ENCODE measurements at regions not wholly inside any gene's neighbourhood (a gene's known extent, or its start where the extent isn't known, plus 50 kb on each side); places are given as distances from the start of the nearest gene placed in this dataset.

DNA sequence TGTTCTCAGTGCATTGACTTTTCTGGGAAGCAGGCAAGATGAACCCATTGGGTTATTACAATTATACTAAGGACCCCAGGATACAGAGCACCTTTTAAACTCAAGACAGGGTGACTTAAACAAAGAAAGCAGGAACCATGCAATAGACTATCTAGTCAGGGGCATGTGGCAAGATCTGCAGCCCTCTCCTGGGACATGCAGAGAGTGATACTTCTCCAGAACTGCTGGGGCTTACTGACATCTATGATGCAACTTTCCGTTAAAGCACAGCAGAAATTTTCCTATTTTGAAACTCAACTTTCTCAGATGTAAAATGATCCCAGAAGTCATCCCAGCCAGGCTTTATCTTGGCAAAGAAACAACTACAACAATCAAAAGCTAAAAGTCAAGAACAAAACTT, 162.2 kb upstream of the HNMT start:
- Histone ChIP-seq H3K27me3 (ENCODE audit: control insufficient read depth, insufficient read depth, low read length) (no peaks in the 10 kb centered on the region), H3K4me3 (ENCODE audit: insufficient read depth, low read depth, low read length) (no peak overlapping the region), H3K36me3 (replicated peaks; ENCODE audit: control insufficient read depth, insufficient read depth, low read length) (no peaks in the 10 kb centered on the region)
- DNase-seq, result no peak

DNA sequence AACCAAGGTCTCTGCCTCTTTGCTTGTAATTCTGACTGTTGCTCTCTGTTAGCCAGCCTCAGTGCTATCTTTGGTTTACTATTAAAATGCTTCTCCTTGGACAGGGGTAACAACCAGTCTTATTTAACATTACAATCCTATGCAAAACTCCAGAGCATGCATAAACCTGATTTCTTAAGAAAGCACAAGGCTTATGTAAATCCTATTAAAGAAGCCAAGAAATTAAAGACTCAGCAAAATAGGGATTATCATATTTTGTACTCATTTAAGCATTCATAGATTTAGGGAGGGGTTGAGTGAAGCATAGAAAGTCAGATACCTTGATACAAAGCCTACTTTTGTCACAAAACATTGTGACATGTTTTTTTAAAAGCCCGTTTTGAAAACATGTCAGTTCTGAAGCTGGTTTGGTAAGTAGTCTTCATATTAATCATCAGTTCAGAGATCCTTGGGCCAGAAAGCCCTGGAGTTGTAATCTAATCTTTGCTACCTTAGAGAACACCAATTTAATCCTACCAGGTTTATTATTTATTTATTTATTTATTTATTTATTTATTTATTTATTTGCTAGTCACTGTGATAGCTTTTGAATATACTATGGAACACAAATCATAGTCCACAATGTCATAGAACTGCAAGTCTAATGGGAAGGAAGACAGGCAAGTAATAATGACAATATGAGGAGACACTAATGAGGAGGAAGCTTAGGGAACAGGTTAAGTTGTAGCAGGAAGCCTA, 158.0 kb upstream of the HNMT start:
- H3K36me3 ChIP-seq (replicated peaks; ENCODE audit: control insufficient read depth, insufficient read depth, low read length), result no peaks in the 10 kb centered on the region
- H3K27me3 ChIP-seq (ENCODE audit: control insufficient read depth, insufficient read depth, low read length), result no peaks in the 10 kb centered on the region
- no peak for DNase-seq
- no peak overlapping the region for H3K4me3 ChIP-seq (ENCODE audit: insufficient read depth, low read depth, low read length)

DNA sequence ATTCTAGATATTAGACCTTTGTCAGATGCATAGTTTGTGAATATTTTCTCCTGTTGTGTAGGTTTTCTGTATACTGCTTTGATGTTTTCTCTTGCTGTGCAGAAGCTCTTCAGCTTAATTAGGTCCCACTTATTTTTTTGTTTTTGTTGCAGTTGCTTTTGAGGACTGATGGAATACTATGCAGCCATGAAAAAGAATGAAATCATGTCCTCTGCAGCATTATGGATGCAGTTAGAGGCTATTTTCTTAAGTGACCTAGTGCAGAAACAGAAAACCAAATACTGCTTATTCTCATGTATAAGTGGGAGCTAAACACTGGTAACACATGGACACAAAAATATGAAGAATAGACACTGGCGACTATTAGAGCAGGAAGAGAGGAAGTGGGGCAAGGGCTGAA, 155.0 kb upstream of the HNMT start:
- Histone ChIP-seq H3K4me3 (ENCODE audit: insufficient read depth, low read depth, low read length) (no peak overlapping the region), H3K36me3 (replicated peaks; ENCODE audit: control insufficient read depth, insufficient read depth, low read length) (no peaks in the 10 kb centered on the region), H3K27me3 (ENCODE audit: control insufficient read depth, insufficient read depth, low read length) (no peaks in the 10 kb centered on the region)
- no peak for DNase-seq

DNA sequence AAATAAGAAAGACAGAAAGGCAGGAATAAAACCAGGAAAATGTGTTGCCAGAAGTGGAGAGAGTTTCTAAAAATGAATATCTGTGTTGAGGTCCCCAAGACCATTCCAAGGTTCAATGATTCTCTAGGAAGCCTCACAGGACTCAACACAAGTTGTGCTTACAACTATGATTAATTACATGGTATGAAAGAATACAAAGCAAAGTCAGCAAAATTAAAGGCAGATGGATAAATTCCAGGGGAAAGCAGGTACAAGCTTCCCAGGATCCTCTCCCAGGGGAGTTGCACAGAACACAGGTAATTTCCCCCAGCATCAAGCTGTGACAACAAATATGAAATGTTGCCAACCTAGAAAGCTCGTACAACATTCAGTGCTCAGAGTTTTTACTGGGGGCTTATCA, 154.4 kb upstream of the HNMT start:
- no peaks in the 10 kb centered on the region for H3K27me3 ChIP-seq (ENCODE audit: control insufficient read depth, insufficient read depth, low read length)
- DNase-seq, result no peak
- no peaks in the 10 kb centered on the region for H3K36me3 ChIP-seq (replicated peaks; ENCODE audit: control insufficient read depth, insufficient read depth, low read length)
- no peak overlapping the region for H3K4me3 ChIP-seq (ENCODE audit: insufficient read depth, low read depth, low read length)

DNA sequence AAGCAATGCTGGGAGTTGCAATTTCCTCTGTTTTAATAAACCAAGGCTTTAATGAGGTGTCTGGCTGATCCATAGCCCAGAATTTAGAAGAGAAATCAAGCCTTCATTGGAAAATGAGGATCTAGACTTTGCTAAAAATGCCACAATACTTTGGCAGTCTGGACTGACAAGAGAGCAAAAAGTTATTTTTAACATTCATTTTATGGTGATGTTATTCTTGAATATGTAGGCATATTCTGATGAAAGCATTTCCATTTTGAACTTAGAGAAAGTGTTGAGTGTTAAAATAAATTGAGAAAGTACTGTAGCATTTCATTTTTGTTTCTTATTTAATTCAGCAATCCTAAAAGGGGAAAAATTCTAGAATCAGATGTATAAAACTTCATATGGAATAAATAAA, 151.8 kb upstream of the HNMT start:
- Histone ChIP-seq H3K4me3 (ENCODE audit: insufficient read depth, low read depth, low read length) (no peak overlapping the region), H3K27me3 (ENCODE audit: control insufficient read depth, insufficient read depth, low read length) (no peaks in the 10 kb centered on the region), H3K36me3 (replicated peaks; ENCODE audit: control insufficient read depth, insufficient read depth, low read length) (no peaks in the 10 kb centered on the region)
- DNase-seq, result no peak

DNA sequence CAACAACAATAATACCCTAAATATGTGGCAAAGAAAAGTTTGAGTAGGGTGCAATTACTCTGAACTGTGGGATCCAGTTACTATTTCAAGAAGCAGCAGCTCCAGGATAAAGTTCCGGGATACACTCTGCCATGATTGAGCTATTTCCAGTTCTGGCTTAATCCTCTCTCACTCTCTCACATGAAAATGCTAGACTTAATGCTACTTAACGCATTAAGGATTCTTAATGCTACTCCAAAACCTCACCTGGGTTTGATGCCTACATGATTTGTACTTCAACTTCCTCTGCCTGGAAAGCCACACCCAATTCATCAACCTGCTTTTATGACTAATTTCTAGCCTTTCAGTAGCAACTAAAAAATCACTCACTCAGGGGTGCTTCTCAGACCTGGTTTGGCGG, 151.1 kb upstream of the HNMT start:
- DNase-seq, result no peak

DNA sequence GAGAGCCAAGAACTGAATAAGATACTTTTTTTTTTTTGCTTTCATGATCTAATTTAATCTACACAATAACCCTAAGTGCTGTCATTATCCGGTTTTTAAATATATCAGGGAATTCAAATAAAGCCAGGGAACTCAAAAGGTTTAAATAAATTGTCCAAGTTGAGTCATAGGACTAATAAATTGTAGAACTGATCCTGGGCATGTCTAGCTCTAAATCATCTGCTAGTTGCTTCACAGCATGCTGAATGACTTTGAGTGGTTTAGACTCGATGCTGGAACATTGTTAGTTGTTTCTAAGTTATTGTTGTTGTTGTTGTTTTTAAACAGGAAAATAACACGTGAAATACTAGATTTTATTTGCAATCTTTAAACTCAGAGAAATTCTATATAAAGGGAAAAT, 147.2 kb upstream of the HNMT start:
- DNase-seq, result no peak
- H3K4me3 ChIP-seq (ENCODE audit: insufficient read depth, low read depth, low read length), result no peak overlapping the region
- H3K27me3 ChIP-seq (ENCODE audit: control insufficient read depth, insufficient read depth, low read length), result no peaks in the 10 kb centered on the region
- H3K36me3 ChIP-seq (replicated peaks; ENCODE audit: control insufficient read depth, insufficient read depth, low read length), result no peaks in the 10 kb centered on the region

More for the DNA sequence above, 151.1 kb upstream of the HNMT start:
- Histone ChIP-seq H3K36me3 (replicated peaks; ENCODE audit: control insufficient read depth, insufficient read depth, low read length) (no peaks in the 10 kb centered on the region), H3K4me3 (ENCODE audit: insufficient read depth, low read depth, low read length) (no peak overlapping the region), H3K27me3 (ENCODE audit: control insufficient read depth, insufficient read depth, low read length) (no peaks in the 10 kb centered on the region)

DNA sequence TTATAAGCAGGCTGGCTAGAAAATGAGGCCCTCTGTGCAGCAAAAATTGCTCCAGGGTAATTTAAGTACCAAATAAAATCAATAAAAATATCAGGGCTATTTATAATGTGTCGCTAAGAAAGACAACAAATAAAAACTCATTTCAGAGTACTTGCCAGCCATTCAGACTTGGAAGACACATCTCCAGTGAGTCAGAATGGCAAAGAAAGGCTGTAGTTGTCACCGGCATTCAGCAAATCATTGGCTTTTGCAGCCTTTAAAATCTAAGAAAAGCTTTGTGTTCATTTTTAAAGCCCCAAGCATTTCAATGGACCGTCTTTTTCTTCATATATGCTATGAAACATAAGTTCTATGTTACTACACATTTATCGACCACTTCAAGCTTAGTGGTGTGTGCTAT, 141.1 kb upstream of the HNMT start:
- Histone ChIP-seq H3K36me3 (replicated peaks; ENCODE audit: control insufficient read depth, insufficient read depth, low read length) (no peaks in the 10 kb centered on the region), H3K27me3 (ENCODE audit: control insufficient read depth, insufficient read depth, low read length) (no peaks in the 10 kb centered on the region), H3K4me3 (ENCODE audit: insufficient read depth, low read depth, low read length) (no peak overlapping the region)
- no peak for DNase-seq

DNA sequence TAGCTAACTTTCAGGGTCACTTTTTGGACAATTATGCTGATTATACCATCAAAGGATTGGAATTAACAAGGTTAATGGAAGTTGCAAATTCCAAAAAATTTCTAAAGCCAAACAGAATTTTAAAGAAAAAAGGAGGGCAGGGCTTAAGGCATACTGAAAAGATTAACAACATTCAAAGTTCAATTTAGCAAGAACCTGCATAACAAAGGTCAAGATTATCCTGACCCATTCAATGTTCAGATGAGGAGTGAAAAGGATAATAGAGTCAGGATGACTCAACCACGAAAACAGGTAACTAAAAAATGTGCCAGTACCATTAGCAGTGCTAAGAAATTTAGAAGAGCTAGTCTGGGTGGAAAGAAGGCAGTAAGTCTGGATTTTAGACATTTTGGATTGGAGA, 139.8 kb upstream of the HNMT start:
- DNase-seq, result no peak
- no peaks in the 10 kb centered on the region for H3K36me3 ChIP-seq (replicated peaks; ENCODE audit: control insufficient read depth, insufficient read depth, low read length)
- no peaks in the 10 kb centered on the region for H3K27me3 ChIP-seq (ENCODE audit: control insufficient read depth, insufficient read depth, low read length)
- H3K4me3 ChIP-seq (ENCODE audit: insufficient read depth, low read depth, low read length), result no peak overlapping the region

DNA sequence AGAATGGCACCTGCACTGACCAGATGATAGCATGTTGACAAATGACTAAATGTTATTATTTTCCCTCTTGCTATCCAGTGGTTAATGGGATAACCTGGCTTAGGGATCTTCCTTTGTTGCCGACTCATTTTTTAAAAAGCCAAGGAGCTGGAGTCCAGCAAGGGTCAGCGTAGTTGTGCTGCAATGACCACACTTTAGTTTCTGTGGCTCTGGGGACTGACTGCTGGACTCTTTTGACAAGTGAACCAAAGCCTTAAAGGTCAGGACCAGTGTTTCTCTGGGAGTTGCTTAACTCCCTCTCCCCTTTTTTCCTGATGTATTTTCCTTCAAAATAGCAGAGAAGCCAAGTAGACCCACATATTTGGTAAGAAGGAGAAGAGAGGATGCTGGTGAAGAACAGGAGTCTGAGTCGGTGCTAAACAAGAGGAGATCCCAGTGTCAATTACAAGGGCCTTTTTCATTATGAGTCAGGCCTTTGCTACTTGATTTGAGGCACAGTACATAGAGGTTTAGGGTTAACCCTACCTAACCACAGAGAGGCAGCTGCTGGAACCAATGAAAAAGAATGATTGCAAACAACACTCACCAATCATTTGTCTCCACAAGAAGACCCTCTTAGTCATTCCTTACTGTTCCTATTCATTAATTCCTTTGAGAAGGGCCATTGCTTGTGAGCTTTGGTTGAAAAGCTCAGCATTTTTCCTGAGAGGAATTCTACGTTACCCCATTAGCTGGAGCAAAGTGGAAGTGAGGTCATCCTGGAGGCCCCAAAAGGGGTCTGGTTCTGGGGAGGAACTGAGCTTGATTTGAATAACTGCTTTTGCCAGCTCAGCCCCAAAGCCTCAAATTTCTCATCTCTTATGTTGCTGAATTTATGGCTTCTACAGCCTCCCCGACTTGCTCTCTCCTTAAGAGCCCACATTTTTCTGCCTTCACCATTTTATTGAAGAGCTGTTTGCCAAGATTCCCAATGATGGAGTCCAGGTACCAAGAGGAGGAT, 137.6 kb upstream of the HNMT start:
- H3K27me3 ChIP-seq (ENCODE audit: control insufficient read depth, insufficient read depth, low read length), result no peaks in the 10 kb centered on the region

DNA sequence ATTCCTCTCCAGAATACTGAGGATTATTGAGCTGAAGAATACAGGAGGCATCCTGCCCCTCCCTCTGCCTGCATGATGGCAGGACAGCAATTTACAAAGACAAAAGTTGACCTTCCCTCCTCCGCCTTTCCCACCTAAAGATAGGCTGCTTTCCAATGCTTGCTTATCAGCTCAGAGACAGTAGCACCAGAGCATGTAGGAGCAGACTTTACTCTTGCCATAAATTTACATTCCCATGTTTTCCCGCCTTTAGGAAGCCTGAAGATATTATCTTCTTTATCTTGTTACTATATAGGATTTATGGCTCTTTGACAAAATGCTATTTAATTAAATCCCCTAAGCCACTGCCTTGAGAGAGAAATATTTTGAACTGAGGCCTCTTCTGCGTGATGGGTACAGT, 135.6 kb upstream of the HNMT start:
- Histone ChIP-seq H3K4me3 (ENCODE audit: insufficient read depth, low read depth, low read length) (no peak overlapping the region), H3K36me3 (replicated peaks; ENCODE audit: control insufficient read depth, insufficient read depth, low read length) (no peaks in the 10 kb centered on the region), H3K27me3 (ENCODE audit: control insufficient read depth, insufficient read depth, low read length) (no peaks in the 10 kb centered on the region)
- DNase-seq, result no peak

More for the DNA sequence above, 137.6 kb upstream of the HNMT start:
- H3K36me3 ChIP-seq (replicated peaks; ENCODE audit: control insufficient read depth, insufficient read depth, low read length), result no peaks in the 10 kb centered on the region
- H3K4me3 ChIP-seq (ENCODE audit: insufficient read depth, low read depth, low read length), result no peak overlapping the region
- no peak for DNase-seq

DNA sequence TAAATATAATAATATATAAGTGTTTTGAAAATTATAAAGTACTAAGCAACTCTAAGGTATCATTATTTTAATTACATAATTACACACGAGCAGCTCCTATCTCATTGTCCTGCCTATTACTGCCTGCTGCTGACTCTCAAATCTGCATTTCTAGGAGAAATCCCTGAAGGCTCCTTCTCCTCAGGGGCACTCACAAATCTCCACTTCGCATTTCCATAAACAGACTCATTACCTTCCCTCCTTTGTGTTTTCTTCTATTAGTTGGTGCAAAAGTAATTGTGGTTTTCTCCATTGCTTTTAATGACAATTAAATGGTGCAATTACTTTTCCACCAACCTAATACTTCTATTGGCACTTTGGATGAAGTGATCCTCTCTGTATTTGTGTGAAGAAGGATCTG, 135.0 kb upstream of the HNMT start:
- Histone ChIP-seq H3K4me3 (ENCODE audit: insufficient read depth, low read depth, low read length) (no peak overlapping the region), H3K36me3 (replicated peaks; ENCODE audit: control insufficient read depth, insufficient read depth, low read length) (no peaks in the 10 kb centered on the region), H3K27me3 (ENCODE audit: control insufficient read depth, insufficient read depth, low read length) (no peaks in the 10 kb centered on the region)
- no peak for DNase-seq

DNA sequence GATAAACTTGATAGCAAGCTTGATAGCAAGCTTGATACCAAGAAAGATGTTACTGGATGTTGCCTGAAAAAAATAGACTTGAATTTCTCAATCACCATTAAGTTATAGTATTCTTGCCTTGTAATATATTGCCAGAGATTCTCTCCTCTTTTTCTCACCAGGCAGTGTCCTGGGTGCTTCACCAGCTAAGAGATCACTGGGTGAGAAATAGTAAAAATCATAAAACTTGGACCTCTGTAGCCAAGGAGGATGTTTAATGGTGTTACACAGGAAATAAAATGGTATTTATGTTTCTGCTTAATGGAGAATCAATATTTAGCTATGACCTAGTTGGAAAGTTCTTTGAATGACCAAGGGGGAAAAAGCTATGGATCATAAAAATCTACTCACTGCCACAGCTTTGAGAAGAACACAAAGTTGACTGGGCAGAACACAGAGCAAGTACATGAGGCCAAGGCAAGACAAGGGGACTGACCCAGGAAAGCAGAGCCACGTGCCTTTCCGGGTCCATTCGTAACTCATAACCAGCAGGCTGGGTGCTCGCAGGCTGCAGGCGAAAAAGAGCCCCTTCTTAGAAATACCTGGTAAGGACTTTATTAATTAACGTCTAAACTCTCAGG, 129.4 kb upstream of the HNMT start:
- no peak for DNase-seq
- Histone ChIP-seq H3K4me3 (ENCODE audit: insufficient read depth, low read depth, low read length) (no peak overlapping the region), H3K27me3 (ENCODE audit: control insufficient read depth, insufficient read depth, low read length) (no peaks in the 10 kb centered on the region), H3K36me3 (replicated peaks; ENCODE audit: control insufficient read depth, insufficient read depth, low read length) (no peaks in the 10 kb centered on the region)

DNA sequence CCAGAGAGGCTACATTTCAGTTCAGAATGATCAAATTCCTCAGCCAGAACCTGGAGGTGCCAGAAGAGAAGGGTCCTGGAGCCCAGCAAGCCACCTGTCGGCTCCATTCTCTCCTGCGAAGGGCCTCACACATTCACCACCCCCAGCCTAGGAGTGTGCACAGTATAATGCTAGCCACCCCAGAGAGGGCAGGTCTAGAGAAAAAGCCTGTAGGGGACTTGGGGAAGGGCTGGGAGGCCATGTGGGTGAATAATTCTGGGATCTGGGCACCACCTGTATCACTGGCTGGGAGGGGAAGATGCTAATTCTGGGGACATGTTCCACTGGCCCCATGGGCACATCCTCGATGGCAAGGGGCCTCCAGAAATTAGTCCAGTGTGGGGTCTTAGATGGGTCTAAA, 127.6 kb upstream of the HNMT start:
- H3K36me3 ChIP-seq (replicated peaks; ENCODE audit: control insufficient read depth, insufficient read depth, low read length), result no peaks in the 10 kb centered on the region
- H3K4me3 ChIP-seq (ENCODE audit: insufficient read depth, low read depth, low read length), result no peak overlapping the region
- no peaks in the 10 kb centered on the region for H3K27me3 ChIP-seq (ENCODE audit: control insufficient read depth, insufficient read depth, low read length)
- DNase-seq, result no peak

DNA sequence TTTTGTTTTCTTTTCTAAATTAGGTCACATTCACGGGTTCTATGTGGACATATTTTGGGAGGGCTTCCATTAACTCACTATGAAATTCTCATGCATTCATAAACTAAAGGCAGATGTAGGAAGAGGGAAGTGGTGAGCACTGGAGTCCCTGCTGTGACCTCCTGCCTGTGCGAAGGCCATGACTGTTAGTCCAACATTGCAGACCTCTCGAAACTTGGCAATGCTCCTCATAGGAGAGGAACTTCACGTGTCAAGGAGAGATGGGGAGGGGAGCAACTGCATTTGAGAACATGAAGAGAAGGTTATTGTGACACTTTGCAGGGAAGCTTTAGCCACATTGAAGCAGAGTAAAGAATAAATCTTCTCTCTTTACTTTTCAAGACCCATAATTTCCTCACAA, 126.4 kb upstream of the HNMT start:
- no peak for DNase-seq
- Histone ChIP-seq H3K36me3 (replicated peaks; ENCODE audit: control insufficient read depth, insufficient read depth, low read length) (no peaks in the 10 kb centered on the region), H3K4me3 (ENCODE audit: insufficient read depth, low read depth, low read length) (no peak overlapping the region), H3K27me3 (ENCODE audit: control insufficient read depth, insufficient read depth, low read length) (no peaks in the 10 kb centered on the region)
